NCI-H226 (cell line): ENCODE measurements at regions not wholly inside any gene's neighbourhood (a gene's known extent, or its start where the extent isn't known, plus 50 kb on each side); places are given as distances from the start of the nearest gene placed in this dataset.

ENCODE experiments used
- DNase-seq: peaks from one replicate; pipeline ENCODE4 v3.0.0-alpha.2; 2015

GRCh38 chr6:19781269-19781668 is 55.9 kb upstream of the ID4 start:
- no peak for DNase-seq

GRCh38 chr6:19782588-19782987 is 54.6 kb upstream of the ID4 start:
- no peak for DNase-seq
